Daoy (cell line): ENCODE measurements at regions not wholly inside any gene's neighbourhood (a gene's known extent, or its start where the extent isn't known, plus 50 kb on each side); places are given as distances from the start of the nearest gene placed in this dataset.

ENCODE experiments used
- DNase-seq: peaks from one replicate; pipeline ENCODE4 v3.0.0-alpha.2; 2015; ENCODE audit warnings: low read depth

- DNase-seq, result no peak
Measured at GRCh38 chr13:60787083-60787482, 390.1 kb downstream of the TDRD3 start.

- DNase-seq, result no peak
Measured at GRCh38 chr13:60772726-60773125, 375.7 kb downstream of the TDRD3 start.

GRCh38 chr13:60765700-60766411, 368.8 kb downstream of the TDRD3 start:
- no peak for DNase-seq

- no peak for DNase-seq
Measured at GRCh38 chr13:60759499-60759898, 362.5 kb downstream of the TDRD3 start.

- no peak for DNase-seq
Measured at GRCh38 chr13:60758637-60759036, 361.6 kb downstream of the TDRD3 start.

- no peak for DNase-seq
Measured at GRCh38 chr13:60757501-60758215, 360.6 kb downstream of the TDRD3 start.

- no peak for DNase-seq
Measured at GRCh38 chr13:60756306-60756705, 359.3 kb downstream of the TDRD3 start.

GRCh38 chr13:60755380-60756163, 358.6 kb downstream of the TDRD3 start:
- no peak for DNase-seq

- no peak for DNase-seq
Measured at GRCh38 chr13:60754211-60755090, 357.4 kb downstream of the TDRD3 start.

- DNase-seq, result no peak
Measured at GRCh38 chr13:60753641-60754040, 356.6 kb downstream of the TDRD3 start.

- no peak for DNase-seq
Measured at GRCh38 chr13:60745343-60745742, 348.3 kb downstream of the TDRD3 start.

- DNase-seq, result no peak
Measured at GRCh38 chr13:60733933-60734332, 336.9 kb downstream of the TDRD3 start.

GRCh38 chr13:60727140-60727539, 330.1 kb downstream of the TDRD3 start:
- DNase-seq, result no peak

- no peak for DNase-seq
Measured at GRCh38 chr13:60721063-60721462, 324.0 kb downstream of the TDRD3 start.

- DNase-seq, result no peak
Measured at GRCh38 chr13:60720590-60720989, 323.6 kb downstream of the TDRD3 start.

- no peak for DNase-seq
Measured at GRCh38 chr13:60716313-60716712, 319.3 kb downstream of the TDRD3 start.

- no peak for DNase-seq
Measured at GRCh38 chr13:60707878-60708277, 310.9 kb downstream of the TDRD3 start.

GRCh38 chr13:60701895-60702294, 304.9 kb downstream of the TDRD3 start:
- no peak for DNase-seq

GRCh38 chr13:60700994-60701393, 304.0 kb downstream of the TDRD3 start:
- DNase-seq, result no peak

GRCh38 chr13:60699636-60700035, 302.6 kb downstream of the TDRD3 start:
- DNase-seq, result no peak

- DNase-seq, result no peak
Measured at GRCh38 chr13:60696602-60697001, 299.6 kb downstream of the TDRD3 start.

- DNase-seq, result no peak
Measured at GRCh38 chr13:60691268-60691667, 294.2 kb downstream of the TDRD3 start.
